ENCODE measurements at regions not wholly inside any gene's neighbourhood (a gene's known extent, or its start where the extent isn't known, plus 50 kb on each side); places are given as distances from the start of the nearest gene placed in this dataset.
"Not testable (repeated sequence)": the region's sequence is repeated elsewhere in the genome, so short reads cannot be mapped to it uniquely, and the experiment has no call there.

DNA sequence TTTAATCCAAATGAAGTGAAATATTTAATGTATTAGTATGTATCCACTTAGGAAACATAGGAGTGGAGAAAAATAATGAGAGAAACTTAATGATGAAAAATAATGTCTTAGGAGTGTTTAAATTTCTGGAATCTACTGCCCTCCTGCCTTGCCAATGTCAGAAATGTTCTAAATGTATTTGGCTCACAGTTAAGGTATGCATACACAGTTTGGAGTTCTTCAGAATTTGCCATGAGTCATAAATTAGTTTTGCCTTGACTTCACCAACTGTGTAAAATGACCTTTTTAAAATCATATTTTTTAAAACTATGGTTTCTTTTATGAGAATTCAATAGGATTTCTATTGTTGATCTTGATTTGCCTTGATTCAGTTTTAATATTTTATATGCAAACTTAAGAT lies 191.7 kb upstream of the HSF2 start:
- in situ Hi-C loops (cut with HindIII; ENCODE audit: low sequenced_read_pairs), result no loop called here
- DNase-seq (ENCODE audit: low spot score), result no peak

DNA sequence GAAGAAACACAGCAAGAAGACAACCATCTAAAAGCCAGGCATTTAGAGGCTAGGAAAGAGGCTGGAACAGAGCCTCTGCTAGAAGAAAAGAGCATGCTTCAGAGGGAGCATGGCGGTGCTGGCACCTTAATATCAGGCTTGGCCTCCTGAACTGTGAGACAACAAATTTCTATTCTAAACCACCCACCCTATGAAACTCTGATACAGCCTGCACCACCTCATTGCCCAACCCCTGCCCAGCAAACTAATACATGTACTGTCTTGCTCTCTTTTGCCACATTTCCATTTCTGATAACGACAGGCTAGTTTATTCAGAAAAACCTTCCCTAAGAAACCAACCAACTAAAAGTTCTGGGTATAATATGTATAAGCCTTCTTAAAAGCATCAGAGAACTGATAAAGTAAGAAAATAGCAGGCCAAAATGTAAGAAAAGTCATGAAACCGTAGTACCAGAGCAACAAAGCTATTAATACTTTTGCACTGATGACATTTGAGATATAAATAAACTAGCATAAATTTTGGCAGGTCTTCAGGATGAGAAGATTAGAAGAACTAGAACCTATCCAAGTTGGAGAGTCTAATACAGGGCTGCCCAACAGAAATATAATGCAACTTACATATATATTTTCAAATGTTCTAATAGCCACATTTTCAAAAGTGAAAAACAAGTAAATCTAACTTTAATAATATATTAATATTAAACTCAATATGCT lies 184.7 kb upstream of the HSF2 start:
- in situ Hi-C loops (cut with HindIII; ENCODE audit: low sequenced_read_pairs), result no loop called here
- no peak for DNase-seq (ENCODE audit: low spot score)

GRCh38 chr6:122220254-122220653 lies 179.2 kb upstream of the HSF2 start:
- in situ Hi-C loops (cut with HindIII; ENCODE audit: low sequenced_read_pairs), result no loop called here

GRCh38 chr6:122222761-122223160 lies 176.7 kb upstream of the HSF2 start:
- no peak for DNase-seq (ENCODE audit: low spot score)
- in situ Hi-C loops (cut with HindIII; ENCODE audit: low sequenced_read_pairs), result no loop called here

More at GRCh38 chr6:122220254-122220653, 179.2 kb upstream of the HSF2 start:
- no peak for DNase-seq (ENCODE audit: low spot score)

DNA sequence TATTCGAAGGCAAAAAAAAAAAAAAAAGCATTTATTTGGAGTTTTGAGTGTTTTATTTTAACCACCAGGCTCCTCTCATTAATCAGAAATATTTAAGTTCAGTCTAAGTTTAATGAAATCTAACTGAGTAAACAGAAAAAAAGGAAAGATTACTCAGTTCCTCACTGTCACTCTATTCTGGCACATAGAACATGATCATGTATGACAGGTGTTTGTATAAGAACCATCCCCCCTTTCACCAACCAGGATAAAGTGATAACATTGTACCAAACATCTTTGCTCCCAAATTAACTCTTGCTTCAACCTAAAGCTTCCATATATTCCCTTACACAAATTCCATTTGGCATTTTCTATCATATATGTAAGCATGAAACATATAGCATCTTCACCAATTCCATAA lies 176.2 kb upstream of the HSF2 start:
- in situ Hi-C loops (cut with HindIII; ENCODE audit: low sequenced_read_pairs), result no loop called here
- DNase-seq (ENCODE audit: low spot score), result no peak

GRCh38 chr6:122238861-122239260 lies 160.6 kb upstream of the HSF2 start:
- in situ Hi-C loops (cut with HindIII; ENCODE audit: low sequenced_read_pairs), result no loop called here
- DNase-seq (ENCODE audit: low spot score), result no peak

DNA sequence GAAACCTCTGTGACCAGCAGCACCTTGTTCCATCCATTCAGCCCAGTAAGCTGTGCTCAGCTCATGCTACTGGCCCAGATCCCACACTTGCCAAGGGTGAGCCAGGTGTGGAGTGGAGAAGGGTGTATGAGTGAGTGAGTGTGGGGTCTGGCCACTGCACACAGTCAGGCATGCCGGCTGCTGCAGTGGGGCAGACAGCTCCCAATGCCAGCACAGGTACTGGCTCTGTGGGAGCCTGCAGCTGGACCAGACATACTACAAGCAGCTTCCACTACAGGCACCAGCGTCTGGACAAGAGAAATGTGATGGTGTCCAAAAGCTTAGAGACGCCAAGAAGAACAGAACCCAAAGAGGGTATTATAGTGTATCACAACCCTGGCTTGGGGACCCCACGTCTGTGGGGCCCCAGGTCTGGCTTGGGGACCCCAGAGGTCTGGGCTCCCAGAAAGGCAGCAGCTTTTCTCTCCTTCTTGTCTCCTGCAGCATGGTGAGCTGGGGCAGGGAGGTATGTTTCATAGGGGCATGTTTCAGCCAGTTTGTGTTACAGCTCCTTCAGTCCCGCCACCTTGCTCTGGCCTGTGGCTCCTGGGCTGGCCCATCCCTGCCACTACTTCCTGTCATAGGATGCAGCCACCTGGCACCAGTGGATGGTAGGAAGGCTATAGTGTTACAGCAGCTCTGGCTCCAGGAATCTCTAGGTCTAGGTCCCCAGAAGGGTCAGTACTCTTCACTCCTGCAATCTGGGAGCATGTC lies 152.4 kb upstream of the HSF2 start:
- in situ Hi-C loops (cut with HindIII; ENCODE audit: low sequenced_read_pairs), result no loop called here
- DNase-seq (ENCODE audit: low spot score), result no peak

GRCh38 chr6:122248001-122248669 lies 151.3 kb upstream of the HSF2 start:
- in situ Hi-C loops (cut with HindIII; ENCODE audit: low sequenced_read_pairs), result no loop called here
- no peak for DNase-seq (ENCODE audit: low spot score)

GRCh38 chr6:122248844-122249243 lies 150.6 kb upstream of the HSF2 start:
- in situ Hi-C loops (cut with HindIII; ENCODE audit: low sequenced_read_pairs), result no loop called here
- no peak for DNase-seq (ENCODE audit: low spot score)

GRCh38 chr6:122258839-122259238 lies 140.6 kb upstream of the HSF2 start:
- no peak for DNase-seq (ENCODE audit: low spot score)
- in situ Hi-C loops (cut with HindIII; ENCODE audit: low sequenced_read_pairs), result no loop called here

GRCh38 chr6:122264557-122264956 lies 134.9 kb upstream of the HSF2 start:
- no peak for DNase-seq (ENCODE audit: low spot score)
- in situ Hi-C loops (cut with HindIII; ENCODE audit: low sequenced_read_pairs), result no loop called here

DNA sequence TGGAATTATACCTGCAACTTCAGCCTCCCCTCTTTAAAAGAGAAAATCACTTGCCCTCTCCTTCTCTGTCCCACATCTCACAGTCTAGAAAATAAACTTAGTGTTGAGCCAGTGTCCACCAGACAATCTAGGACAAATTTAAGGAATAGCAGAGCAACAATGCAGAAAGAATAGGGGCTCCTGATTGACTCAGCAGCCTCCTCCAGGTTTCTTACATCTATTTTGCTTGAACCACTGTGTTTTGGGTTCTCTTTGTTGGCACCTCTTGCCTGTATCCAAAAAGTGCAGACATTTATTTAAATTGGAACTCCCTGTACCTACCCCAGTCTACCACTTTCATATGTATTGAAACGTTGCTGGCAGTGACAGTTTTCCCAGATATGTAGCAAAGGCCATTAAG lies 133.7 kb upstream of the HSF2 start:
- DNase-seq (ENCODE audit: low spot score), result no peak
- in situ Hi-C loops (cut with HindIII; ENCODE audit: low sequenced_read_pairs), result no loop called here

GRCh38 chr6:122268394-122268793 lies 131.1 kb upstream of the HSF2 start:
- in situ Hi-C loops (cut with HindIII; ENCODE audit: low sequenced_read_pairs), result no loop called here
- DNase-seq (ENCODE audit: low spot score), result no peak

- no peak for DNase-seq (ENCODE audit: low spot score)
- in situ Hi-C loops (cut with HindIII; ENCODE audit: low sequenced_read_pairs), result no loop called here
These were observed 122.8 kb upstream of the HSF2 start for GRCh38 chr6:122276637-122277036.

DNA sequence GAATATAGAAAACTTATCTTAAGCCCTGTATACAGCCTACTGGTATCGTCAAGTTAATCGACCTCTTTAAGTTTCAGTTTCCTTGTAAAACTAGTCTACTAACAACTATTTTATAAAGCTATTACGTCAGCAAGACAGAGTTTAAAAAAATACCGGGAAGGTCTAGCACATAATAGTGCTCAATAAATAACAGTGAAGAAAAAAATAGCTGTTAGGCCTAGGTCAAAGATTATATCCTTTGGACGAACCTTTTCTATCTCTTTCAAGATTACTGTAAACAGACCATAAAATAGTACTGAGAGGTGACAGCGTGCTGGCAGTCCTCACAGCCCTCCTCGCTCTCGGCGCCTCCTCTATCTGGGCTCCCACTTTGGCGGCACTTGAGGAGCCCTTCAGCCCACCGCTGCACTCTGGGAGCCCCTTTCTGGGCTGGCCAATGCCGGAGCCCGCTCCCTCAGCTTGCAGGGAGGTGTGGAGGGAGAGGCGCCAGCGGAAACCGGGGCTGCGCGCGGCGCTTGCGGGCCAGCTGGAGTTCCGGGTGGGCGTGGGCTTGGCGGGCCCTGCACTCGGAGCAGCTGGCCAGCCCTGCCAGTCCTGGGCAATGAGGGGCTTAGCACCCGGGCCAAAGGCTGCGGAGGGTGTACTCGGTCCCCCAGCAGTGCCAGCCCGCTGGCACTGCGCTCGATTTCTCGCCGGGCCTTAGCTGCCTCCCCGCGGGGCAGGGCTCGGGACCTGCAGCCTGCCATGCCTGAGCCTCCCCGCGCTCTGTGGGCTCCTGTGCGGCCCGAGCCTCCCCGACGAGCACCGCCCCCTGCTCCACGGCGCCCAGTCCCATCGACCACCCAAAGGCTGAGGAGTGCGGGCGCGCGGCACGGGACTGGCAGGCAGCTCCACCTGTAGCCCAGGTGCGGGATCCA lies 119.1 kb upstream of the HSF2 start:
- in situ Hi-C loops (cut with HindIII; ENCODE audit: low sequenced_read_pairs); DNase-seq (ENCODE audit: low spot score): not testable (repeated sequence)

GRCh38 chr6:122283884-122284283 lies 115.6 kb upstream of the HSF2 start:
- no peak for DNase-seq (ENCODE audit: low spot score)
- in situ Hi-C loops (cut with HindIII; ENCODE audit: low sequenced_read_pairs), result no loop called here

DNA sequence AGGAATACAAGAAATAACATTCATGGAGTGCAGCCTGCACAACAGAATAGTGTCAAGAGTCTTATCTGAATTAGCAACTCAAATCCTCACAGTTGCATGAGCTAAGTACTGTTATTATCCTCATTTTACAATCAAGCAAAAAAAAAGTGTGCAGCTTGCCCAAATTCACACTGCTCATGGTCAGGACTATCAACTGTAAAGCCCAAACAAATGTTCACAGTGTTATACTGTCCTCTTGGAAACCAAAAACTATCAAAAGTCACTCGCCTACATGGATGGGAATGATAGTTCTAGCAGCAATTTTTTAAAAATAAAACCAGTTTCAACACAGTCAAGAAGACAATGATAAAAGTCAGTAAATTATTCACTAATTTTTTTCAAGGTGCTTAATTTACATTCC lies 114.6 kb upstream of the HSF2 start:
- in situ Hi-C loops (cut with HindIII; ENCODE audit: low sequenced_read_pairs), result no loop called here
- DNase-seq (ENCODE audit: low spot score), result no peak

- in situ Hi-C loops (cut with HindIII; ENCODE audit: low sequenced_read_pairs), result no loop called here
- no peak for DNase-seq (ENCODE audit: low spot score)
These were observed 114.0 kb upstream of the HSF2 start for GRCh38 chr6:122285292-122285913.

DNA sequence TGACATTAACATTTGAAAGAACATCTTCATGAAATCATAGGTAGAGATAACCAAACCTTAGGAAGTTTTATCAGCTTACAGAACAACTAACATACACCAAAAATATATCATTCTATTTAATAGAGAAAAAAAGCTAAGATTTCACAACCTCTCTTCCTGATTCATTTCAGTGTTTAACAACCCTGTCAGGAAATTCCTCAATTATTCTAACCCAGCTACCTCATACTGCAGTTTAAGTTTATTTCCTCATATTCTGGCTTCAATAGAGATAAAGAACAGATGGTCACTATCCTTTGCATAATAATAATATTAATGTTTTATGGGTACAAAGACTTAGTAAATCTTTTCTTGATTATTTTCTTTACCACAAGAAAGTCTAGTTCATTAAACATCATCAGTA lies 112.9 kb upstream of the HSF2 start:
- no peak for DNase-seq (ENCODE audit: low spot score)
- in situ Hi-C loops (cut with HindIII; ENCODE audit: low sequenced_read_pairs), result no loop called here
